Right renal pelvis (tissue), 4 donors: ENCODE measurements at regions not wholly inside any gene's neighbourhood (a gene's known extent, or its start where the extent isn't known, plus 50 kb on each side); places are given as distances from the start of the nearest gene placed in this dataset.
"Not testable (repeated sequence)": the region's sequence is repeated elsewhere in the genome, so short reads cannot be mapped to it uniquely, and the experiment has no call there.

Experiments
- DNase-seq, 4 donors: peaks; one replicate each; pipeline ENCODE4 v3.0.0-alpha.2; 2013; ENCODE audit warnings: low read depth in 4 of 4, low spot score in 3 of 4, missing footprints in 1 of 4

- no peak for DNase-seq
Observed at GRCh38 chrX:35590210-35590609, 207.9 kb upstream of the MAGEB16 start.

- DNase-seq: not testable (repeated sequence)
Observed at GRCh38 chrX:35611562-35611961, 186.6 kb upstream of the MAGEB16 start.

- DNase-seq: no peak
Observed at GRCh38 chrX:35617836-35618235, 180.3 kb upstream of the MAGEB16 start.

- DNase-seq: no peak
Observed at GRCh38 chrX:35622040-35622439, 176.1 kb upstream of the MAGEB16 start.

- DNase-seq: no peak
Observed at GRCh38 chrX:35622601-35623000, 175.5 kb upstream of the MAGEB16 start.

- DNase-seq: no peak
Observed at GRCh38 chrX:35625714-35626113, 172.4 kb upstream of the MAGEB16 start.

GRCh38 chrX:35626124-35626523, 172.0 kb upstream of the MAGEB16 start:
- DNase-seq: no peak

GRCh38 chrX:35635971-35636370, 162.2 kb upstream of the MAGEB16 start:
- DNase-seq: not testable (repeated sequence)

- no peak for DNase-seq
Observed at GRCh38 chrX:35664833-35665232, 133.3 kb upstream of the MAGEB16 start.

- no peak for DNase-seq
Observed at GRCh38 chrX:35665311-35665710, 132.8 kb upstream of the MAGEB16 start.

- no peak for DNase-seq
Observed at GRCh38 chrX:35670889-35671288, 127.3 kb upstream of the MAGEB16 start.

- DNase-seq: no peak
Observed at GRCh38 chrX:35675151-35675550, 123.0 kb upstream of the MAGEB16 start.

- DNase-seq: no peak
Observed at GRCh38 chrX:35680940-35681346, 117.2 kb upstream of the MAGEB16 start.

GRCh38 chrX:35682476-35682875, 115.7 kb upstream of the MAGEB16 start:
- no peak for DNase-seq

- no peak for DNase-seq
Observed at GRCh38 chrX:35696760-35697234, 101.3 kb upstream of the MAGEB16 start.

- no peak for DNase-seq
Observed at GRCh38 chrX:35699642-35700041, 98.5 kb upstream of the MAGEB16 start.

- DNase-seq: no peak
Observed at GRCh38 chrX:35700121-35700520, 98.0 kb upstream of the MAGEB16 start.

GRCh38 chrX:35711281-35711680, 86.9 kb upstream of the MAGEB16 start:
- DNase-seq: no peak

- DNase-seq: no peak
Observed at GRCh38 chrX:35722128-35722527, 76.0 kb upstream of the MAGEB16 start.

GRCh38 chrX:35726176-35726575, 72.0 kb upstream of the MAGEB16 start:
- DNase-seq: no peak

GRCh38 chrX:35728481-35728880, 69.7 kb upstream of the MAGEB16 start:
- no peak for DNase-seq

- DNase-seq: no peak
Observed at GRCh38 chrX:35733879-35734278, 64.3 kb upstream of the MAGEB16 start.

- DNase-seq: no peak
Observed at GRCh38 chrX:35741142-35741541, 57.0 kb upstream of the MAGEB16 start.
